Fibroblast of villous mesenchyme (primary cell): ENCODE measurements at regions not wholly inside any gene's neighbourhood (a gene's known extent, or its start where the extent isn't known, plus 50 kb on each side); places are given as distances from the start of the nearest gene placed in this dataset.
"Not testable (repeated sequence)": the region's sequence is repeated elsewhere in the genome, so short reads cannot be mapped to it uniquely, and the experiment has no call there.

Experiments
- DNase-seq: peaks from one replicate; pipeline ENCODE4 v3.0.0-alpha.2; 2010; ENCODE audit warnings: low read depth
- H3K4me3 ChIP-seq: 2 replicates; pipeline ENCODE4 v1.5.1; 2011; ENCODE audit warnings: low read depth, mild to moderate bottlenecking, low read length
- CTCF ChIP-seq: IDR thresholded peaks from 2 replicates; pipeline ENCODE4 v1.5.1; 2012; ENCODE audit warnings: low read depth, mild to moderate bottlenecking, low read length; ENCODE audit not compliant: insufficient read depth

DNA sequence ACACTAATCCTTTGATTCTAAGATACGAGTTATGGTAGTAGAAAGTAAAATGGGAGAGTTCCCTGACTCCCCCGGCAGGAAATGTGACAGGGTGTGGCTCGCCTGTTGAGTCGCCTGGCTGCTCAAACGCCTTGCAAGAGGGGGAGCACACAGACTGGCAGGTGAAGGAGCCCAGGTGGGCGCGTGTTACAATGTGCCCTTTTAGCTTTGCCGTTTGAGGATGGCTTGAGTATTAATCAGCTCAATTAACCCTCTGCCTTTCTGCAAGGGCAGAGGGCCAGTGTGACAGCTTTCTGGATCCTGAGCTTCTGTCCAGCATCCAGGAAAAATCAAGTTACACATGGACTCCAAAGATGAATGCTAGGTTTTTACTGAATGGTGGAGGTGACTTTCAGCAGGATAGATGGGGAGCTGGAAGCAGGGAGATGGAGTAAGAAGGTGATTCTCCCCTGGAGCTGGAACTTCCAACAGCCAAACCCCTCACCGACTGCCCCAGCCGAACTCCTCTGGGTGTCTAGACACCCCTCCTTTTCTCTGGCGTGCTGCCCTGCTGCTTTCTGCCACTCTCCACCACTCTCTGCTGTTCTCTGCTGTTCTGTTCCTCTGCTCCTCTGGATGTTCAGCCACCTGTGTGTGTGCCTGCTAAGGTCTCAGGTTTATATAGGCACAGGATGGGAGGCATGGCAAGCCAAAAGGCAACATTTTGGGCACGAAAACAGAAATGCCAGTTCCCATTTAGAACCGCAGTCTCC, 548.8 kb upstream of the KCND2 start:
- no peak for TF ChIP-seq CTCF
- DNase-seq: no peak

DNA sequence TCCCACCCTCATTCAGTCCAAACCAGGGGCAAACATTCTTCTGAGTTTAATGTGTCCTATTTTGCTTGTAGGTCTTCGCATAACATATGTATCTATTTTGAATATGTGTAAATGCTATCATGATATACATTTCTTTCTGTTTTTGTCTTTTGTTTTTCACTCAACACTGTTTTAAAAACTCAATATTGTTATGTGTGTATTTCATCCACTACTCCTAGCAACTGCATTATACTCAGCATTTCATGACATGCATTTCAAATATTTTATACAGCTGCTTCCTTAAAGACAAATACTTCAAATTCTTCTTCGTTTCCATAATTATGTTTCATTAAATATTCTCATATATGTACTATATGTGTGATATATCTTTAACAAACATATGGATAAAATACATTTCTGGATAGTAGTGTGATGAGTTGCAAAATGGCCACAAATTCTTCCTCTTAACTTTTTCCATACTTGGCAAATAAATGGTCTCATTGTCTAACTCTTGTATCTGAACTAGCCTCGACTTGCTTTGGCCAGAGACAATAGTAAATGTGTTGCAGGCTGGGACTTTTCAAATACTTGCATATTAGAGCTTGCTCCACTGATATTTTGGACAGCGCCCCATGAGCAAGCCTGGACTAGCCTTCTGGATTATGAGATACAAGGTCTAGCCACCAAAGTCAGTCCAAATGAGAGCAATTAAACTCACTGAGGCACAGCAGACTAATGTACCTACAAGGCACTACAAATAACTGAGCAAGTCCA, 539.7 kb upstream of the KCND2 start:
- no peak for DNase-seq
- H3K4me3 ChIP-seq: no peak overlapping the region
- TF ChIP-seq CTCF: no peak

More for the DNA sequence above, 548.8 kb upstream of the KCND2 start:
- H3K4me3 ChIP-seq: no peak overlapping the region

DNA sequence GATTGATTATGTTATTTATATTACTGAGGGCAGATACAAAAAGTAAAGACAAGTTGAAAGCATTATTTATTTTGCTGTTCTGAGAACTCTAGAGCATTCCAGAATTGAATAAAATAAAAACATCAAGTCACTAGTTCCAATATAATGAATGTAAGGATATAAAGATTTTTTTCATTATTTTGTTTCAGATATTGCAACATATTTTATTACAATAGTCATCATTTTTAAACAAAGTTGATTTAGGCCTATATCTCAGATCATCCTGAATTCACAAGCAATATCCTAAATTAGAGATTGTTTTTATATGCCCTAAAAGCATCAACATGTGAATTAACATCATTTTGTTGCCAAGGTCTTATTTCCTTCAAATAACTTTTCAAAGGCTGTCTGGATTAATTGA, 535.6 kb upstream of the KCND2 start:
- DNase-seq: no peak
- no peak overlapping the region for H3K4me3 ChIP-seq
- TF ChIP-seq CTCF: no peak

DNA sequence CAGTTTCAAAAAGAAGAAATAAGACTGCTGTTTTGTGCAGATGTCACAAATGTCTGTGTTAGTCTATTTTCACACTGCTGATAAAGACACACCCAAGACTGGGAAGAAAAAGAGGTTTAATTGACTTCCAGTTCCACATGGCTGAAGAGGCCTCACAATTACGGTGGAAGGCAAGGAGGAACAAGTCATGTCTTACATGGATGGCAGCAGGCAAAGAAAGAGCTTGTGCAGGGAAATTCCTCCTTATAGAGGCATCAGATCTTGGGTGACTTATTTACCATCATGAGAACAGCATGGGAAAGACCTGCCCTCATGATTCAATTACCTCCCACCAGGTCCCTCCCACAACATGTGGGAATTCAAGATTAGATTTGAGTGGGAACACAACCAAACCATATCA, 527.7 kb upstream of the KCND2 start:
- H3K4me3 ChIP-seq, DNase-seq: not testable (repeated sequence)

DNA sequence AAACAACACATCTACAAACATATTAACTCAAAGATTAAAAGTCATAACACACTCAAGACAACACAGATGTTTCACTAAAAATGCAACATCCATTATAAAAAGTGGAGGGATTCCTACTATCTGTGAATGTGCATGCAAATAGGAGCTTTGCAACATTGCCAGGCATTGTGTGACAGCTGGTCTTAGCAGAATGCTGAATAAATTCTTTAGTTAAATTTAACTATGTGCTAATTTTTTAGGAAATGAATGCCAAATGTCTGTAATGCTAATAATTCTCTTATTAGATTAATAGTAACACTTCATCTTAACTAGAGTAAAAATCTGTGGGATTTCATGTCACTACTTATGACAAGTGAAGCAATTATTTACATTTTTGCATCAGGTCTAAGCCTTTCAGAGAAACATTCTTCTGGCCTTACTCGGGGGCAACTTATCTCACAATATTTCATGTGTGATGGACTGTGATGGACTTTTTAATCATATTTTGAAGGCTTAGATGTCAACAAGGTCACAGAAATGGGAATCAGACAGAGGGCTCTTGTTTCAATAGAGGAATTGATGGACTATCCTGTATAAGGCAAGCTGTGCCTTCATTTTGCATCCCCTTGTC, 524.6 kb upstream of the KCND2 start:
- no peak overlapping the region for H3K4me3 ChIP-seq
- no peak for DNase-seq
- no peak for TF ChIP-seq CTCF

DNA sequence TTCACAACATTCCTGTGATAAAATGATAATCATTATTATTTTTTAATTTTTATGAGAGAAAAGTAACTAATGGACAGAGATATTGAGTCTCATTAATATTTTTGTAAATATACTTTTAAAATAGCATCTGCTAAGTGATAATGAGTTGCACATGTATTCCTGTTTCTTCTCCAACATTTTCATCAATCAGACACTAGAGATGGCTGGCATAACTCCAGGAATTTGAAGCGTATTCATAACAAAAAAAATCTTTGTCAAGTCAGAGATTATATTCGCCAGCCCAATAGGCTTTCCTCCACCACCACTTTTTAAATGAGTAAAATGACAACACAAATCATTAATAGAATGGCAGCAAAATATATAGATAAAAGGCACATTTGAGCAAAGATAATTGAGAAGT, 524.0 kb upstream of the KCND2 start:
- no peak for TF ChIP-seq CTCF
- no peak overlapping the region for H3K4me3 ChIP-seq
- no peak for DNase-seq

DNA sequence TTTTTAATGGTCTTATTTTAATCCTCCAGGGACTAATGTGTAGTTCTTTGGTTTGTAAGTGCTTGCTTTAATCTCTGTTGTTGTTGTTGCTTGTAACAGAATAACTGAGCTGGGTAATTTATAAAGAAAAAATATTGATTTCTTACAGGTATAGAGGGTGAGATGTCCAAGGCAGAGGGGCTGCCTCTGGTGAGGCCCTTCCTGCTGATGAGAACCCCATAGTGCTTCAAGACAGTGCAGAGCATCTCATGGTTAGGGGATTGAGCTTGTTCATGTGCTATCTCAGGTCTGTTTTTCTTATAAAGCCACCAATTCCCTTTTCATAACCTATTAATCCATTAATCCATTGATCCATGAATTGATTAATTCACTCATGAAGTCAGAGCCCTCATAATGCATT, 516.3 kb upstream of the KCND2 start:
- no peak for DNase-seq
- H3K4me3 ChIP-seq: no peak overlapping the region
- TF ChIP-seq CTCF: no peak
